ENCODE measurements at regions not wholly inside any gene's neighbourhood (a gene's known extent, or its start where the extent isn't known, plus 50 kb on each side); places are given as distances from the start of the nearest gene placed in this dataset.
A peak's percentile ranks its signal among the peaks of the same experiment; 100 is the strongest.
"Not testable (repeated sequence)": the region's sequence is repeated elsewhere in the genome, so short reads cannot be mapped to it uniquely, and the experiment has no call there.

GRCh38 chr21:35189077-35189863 lies 140.2 kb upstream of the RUNX1 start:
- DNase-seq = peak; percentile 98

DNA sequence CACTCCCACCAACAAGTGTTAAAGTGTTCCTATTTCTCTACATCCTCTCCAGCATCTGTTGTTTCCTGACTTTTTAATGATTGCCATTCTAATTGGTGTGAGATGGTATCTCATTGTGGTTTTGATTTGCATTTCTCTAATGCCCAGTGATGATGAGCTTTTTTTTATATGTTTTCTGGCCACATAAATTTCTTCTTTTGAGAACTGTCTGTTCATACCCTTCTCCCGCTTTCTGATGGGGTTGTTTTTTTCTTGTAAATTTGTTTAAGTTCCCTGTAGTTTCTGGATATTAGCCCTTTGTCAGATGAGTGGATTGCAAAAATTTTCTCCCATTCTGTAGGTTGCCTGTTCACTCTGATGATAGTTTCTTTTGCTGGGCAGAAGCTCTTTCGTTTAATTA lies 134.3 kb upstream of the RUNX1 start:
- not testable (repeated sequence) for DNase-seq

- peak; percentile 82 for DNase-seq
These were observed 131.0 kb upstream of the RUNX1 start for GRCh38 chr21:35179990-35180540.

DNA sequence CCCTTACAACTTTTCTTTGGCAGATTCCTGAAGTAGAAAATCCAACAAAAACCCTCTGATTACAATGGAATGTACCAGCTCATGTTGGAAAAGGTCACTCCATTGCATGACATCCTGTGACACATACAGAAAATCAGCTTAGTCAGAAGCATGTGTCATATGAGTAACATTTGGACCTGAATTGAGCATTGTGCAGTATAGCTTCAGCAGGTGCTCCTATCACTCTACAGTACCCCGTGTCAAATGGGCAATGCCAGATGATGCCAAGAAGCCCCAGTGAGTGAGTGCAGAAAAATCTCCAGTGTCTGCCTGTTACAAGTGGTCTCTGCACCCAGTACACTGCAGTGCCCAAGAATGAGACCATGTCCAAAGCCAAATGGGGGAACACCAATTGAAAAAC lies 129.7 kb upstream of the RUNX1 start:
- DNase-seq = peak; percentile 35

- no peak for DNase-seq
These were observed 129.0 kb upstream of the RUNX1 start for GRCh38 chr21:35178098-35178497.

DNA sequence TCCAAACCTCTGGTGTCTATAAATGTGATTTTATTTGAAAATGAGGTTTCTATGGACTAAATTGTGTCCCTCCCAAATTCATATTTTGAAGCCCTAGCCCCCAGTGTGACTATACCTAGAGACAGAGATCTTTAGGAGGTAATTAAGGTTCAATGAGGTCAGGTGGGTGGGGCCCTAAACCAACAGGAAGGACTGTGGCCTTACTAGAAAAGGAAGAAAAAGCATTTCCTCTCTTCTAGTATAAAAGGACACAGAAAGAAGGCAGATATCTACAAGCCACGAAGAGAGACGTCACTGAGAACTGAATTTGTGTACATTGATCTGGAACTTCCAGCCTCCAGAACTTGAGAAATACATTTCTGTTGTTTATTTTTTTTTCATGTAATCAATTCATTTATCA lies 123.1 kb upstream of the RUNX1 start:
- DNase-seq = no peak

DNA sequence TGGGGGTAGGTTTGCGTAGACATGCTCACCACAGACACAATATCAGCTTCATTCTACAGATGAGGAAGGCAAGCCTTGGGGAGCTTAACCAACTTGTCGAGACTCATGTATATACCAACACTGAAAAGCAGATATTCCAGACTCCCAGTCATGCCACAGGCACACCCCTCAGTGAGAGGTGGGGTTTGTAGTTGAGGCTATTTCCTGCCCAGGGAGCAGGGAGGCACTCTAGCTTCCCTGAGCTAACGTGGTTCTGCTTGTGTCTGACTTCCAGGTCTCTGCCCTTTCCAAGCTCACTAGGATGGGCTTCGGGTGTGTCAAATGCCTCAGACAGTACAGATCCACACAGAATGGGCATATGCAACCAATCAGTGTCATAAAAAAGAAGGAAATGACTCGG lies 122.3 kb upstream of the RUNX1 start:
- no peak for DNase-seq

GRCh38 chr21:35170818-35171217 lies 121.7 kb upstream of the RUNX1 start:
- DNase-seq = no peak

GRCh38 chr21:35170244-35170643 lies 121.1 kb upstream of the RUNX1 start:
- no peak for DNase-seq

GRCh38 chr21:35169574-35169973 lies 120.5 kb upstream of the RUNX1 start:
- DNase-seq = no peak

DNA sequence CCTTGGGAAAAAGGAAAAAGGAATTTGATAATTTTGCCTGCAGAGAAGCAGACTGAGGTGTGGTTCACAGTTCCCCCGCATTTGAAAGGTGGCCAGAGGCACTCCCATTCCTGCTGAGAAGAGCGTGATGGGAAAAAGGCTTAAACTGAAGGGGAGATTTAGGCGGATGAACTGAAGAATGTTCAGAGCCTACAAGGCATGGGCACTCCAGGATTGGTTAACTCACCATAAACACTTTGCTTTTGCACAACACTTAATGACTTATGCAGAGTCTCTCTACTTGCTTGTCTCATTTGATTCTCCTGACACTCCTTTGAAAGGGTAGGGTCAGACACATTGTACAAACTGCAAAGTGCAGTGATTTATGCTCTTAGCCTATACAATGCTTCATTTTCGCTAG lies 119.6 kb upstream of the RUNX1 start:
- no peak for DNase-seq

- DNase-seq = no peak
These were observed 115.9 kb upstream of the RUNX1 start for GRCh38 chr21:35164971-35165483.

DNA sequence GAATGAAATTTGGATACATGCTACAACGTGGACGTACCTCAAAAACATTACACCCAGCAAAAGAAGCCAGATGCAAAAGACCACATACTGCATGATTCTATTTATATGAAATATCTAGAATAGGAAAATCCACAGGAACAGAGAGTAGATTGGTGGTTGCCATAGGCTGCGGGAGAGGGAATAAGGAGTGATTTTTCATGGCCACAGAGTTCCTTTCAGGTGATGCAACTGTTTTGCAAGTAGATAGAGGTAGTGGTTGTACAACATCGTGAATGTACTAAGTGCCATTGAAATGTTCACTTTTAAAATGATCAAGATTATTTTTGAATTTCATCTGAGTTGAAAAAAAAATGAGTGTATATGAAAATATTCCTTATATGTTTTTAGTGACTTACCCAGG lies 115.3 kb upstream of the RUNX1 start:
- no peak for DNase-seq

- DNase-seq = peak; percentile 87
These were observed 114.3 kb upstream of the RUNX1 start for GRCh38 chr21:35163411-35163810.

GRCh38 chr21:35162831-35163230 lies 113.7 kb upstream of the RUNX1 start:
- no peak for DNase-seq

DNA sequence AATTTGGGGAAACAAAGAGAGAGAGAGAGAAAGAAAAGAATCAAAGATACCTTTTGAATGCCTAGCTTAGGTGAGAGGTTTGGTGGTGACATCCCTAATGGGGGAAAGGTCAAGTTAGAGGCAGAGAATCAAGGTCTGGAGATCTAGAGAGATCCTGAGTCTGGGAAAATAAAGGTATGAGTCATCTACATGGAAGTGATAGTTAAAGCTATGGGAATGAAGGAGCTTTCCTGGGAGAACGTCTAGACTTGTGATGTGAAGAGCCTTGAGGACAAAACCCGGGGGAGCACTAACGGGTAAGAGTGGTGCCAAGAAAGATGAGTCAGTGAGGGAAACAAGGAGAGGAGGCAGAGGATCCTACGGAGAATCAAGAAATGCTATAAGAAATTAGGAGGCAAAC lies 110.8 kb upstream of the RUNX1 start:
- peak; percentile 88 for DNase-seq

- DNase-seq = not testable (repeated sequence)
These were observed 108.3 kb upstream of the RUNX1 start for GRCh38 chr21:35157374-35157773.

DNA sequence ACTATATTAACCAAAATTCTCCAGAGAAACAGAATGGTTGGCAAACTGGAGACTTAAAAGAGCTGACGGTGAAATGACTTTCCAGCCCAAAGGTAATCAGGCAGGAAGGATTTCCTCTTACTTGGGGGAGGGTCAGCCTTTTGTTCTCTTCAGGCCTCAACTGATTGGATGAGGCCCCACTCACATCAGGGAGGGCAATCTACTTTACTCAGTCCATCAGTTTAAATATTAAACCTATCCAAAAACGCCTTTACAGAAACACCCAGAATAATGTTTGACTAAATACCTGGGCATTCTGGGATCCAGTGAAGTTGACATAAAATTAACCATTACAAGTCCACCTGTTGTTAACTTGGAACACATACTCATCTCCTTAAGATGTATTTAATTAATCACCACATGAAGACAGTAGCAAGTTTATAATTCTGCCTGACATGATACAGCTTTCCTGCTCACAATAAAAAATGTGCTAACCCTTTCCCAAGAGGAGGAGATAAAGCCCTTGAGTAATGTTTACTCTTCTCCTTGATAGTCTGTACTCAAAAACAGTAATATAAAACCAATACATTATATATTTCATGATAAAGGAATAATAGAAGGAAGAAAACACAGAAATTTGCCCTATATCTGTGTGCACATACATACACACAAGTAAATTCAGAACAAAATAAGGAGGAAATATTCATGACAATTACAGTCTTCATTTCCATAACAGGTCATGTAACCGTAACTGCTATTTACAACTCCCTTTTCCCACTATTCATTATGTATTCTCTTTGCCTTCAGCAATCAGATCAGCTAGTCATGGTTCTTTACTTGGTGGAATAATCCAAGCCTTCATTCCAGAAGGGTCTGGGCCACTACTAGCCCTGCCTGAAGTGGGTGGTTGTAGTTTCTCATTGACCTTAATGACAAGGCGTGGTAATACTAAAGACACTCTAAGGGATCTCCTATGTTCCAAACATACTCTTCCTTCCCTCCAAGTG lies 107.5 kb upstream of the RUNX1 start:
- DNase-seq = no peak

DNA sequence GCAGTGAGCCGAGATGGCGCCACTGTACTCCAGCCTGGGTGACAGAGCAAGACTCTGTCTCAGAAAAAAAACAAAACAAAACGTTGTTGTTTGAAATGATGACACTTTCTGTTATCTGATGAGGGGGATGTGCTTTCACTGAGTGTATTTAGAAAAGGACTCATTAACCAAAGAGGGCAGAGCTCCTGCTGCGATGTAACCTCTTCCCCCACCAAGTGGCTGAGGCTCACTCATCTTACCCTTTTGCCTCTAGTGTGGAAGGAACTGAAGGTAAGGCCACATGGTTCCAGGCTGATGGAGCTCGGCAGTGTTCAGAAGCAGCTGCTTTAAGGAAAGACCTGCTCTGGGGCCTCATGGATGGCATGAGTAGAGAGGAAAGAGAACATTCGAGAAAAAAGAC lies 105.7 kb upstream of the RUNX1 start:
- no peak for DNase-seq

- no peak for DNase-seq
These were observed 104.6 kb upstream of the RUNX1 start for GRCh38 chr21:35153671-35154070.

- DNase-seq = peak; percentile 42
These were observed 101.6 kb upstream of the RUNX1 start for GRCh38 chr21:35150562-35151226.

DNA sequence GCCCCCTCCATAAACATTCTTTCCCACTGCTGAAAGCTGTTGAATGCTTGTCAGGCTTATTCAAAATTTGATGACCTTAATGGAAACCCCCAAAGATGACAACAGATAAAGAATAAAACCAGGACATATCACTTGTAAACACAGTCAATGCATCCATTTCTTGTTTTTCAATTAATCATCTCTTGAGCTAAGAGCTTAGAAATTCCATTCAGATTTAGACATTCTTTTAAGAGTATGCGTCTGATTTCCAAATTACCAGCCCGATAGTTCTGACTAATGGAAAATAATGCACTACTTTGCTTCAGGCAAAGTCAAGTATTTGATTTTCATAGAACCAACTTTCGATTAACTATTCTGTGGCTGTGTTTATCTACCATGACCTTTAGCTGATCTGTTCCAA lies 100.6 kb upstream of the RUNX1 start:
- DNase-seq = peak; percentile 50

- DNase-seq = no peak
These were observed 98.3 kb upstream of the RUNX1 start for GRCh38 chr21:35147439-35147838.
